ENCODE measurements at regions not wholly inside any gene's neighbourhood (a gene's known extent, or its start where the extent isn't known, plus 50 kb on each side); places are given as distances from the start of the nearest gene placed in this dataset.

DNA sequence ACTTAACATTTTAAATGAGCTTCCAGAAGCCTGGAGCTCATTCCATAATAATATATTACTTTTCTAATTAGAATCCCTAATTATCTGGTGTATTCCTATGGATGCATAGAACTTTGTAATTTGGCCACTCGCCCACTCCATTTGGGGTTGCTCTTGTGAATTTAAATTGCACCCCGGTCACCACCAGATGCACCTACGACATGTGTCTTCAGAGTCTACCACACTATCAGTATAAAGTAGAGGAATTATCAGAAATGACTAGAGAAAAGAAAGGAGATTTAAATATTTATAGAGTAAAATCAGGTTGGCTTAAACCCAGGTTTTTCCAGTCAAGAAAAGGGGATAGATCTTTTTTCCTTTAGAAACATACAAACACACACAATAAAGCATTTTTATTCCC, 145.8 kb upstream of the DCN start:
- Histone ChIP-seq H3K4me3 (ENCODE audit: low read length) (no peak overlapping the region), H2AFZ (ENCODE audit: low read depth, low read length) (no peak overlapping the region), H3K4me1 (ENCODE audit: low read length) (peaks cover 19% of the 10 kb centered on the region), H4K20me1 (ENCODE audit: insufficient read depth, low read length) (no peaks in the 10 kb centered on the region), H3K27ac (ENCODE audit: low read length) (no peak overlapping the region), H3K4me2 (ENCODE audit: low read length) (no peak overlapping the region), H3K36me3 (replicated peaks; ENCODE audit: low read depth, low read length) (no peaks in the 10 kb centered on the region), H3K9me3 (ENCODE audit: insufficient read depth, low read length) (no peaks in the 10 kb centered on the region), H3K27me3 (ENCODE audit: low read depth, low read length) (no peaks in the 10 kb centered on the region), H3K79me2 (ENCODE audit: low read length) (no peaks in the 10 kb centered on the region), H3K9ac (ENCODE audit: low read length) (no peak overlapping the region)
- no peak for TF ChIP-seq CTCF (IDR thresholded peaks at IDR 0.05; ENCODE audit: low read depth, low read length)
- TF ChIP-seq EZH2phosphoT487 (IDR thresholded peaks at IDR 0.05; ENCODE audit: low read depth): no peak

DNA sequence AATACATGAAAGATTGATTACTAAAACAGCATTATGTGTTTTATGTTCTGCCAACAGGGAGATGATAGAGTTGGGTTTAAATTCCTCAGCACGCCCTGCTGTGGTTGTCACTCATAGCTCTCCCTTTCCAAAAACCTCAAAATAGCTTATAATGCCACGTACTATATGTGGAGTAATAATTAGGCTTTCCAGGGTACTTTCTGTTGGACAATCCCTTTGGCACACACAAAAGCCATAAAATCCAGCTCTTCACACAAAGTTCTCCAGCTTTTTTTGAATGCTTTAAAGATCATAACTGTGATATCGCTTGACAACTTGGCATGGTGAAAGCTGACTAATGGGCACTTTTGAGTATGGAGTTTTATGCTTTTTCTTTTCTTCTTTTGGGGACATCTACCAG, 145.3 kb upstream of the DCN start:
- no peak overlapping the region for H3K9ac ChIP-seq (ENCODE audit: low read length)
- H3K4me2 ChIP-seq (ENCODE audit: low read length): no peak overlapping the region
- no peak overlapping the region for H2AFZ ChIP-seq (ENCODE audit: low read depth, low read length)
- H3K79me2 ChIP-seq (ENCODE audit: low read length): no peaks in the 10 kb centered on the region
- H3K27ac ChIP-seq (ENCODE audit: low read length): no peak overlapping the region
- H3K4me3 ChIP-seq (ENCODE audit: low read length): no peak overlapping the region
- TF ChIP-seq CTCF (IDR thresholded peaks at IDR 0.05; ENCODE audit: low read depth, low read length): no peak
- TF ChIP-seq EZH2phosphoT487 (IDR thresholded peaks at IDR 0.05; ENCODE audit: low read depth): no peak
- no peaks in the 10 kb centered on the region for H3K9me3 ChIP-seq (ENCODE audit: insufficient read depth, low read length)
- no peaks in the 10 kb centered on the region for H3K36me3 ChIP-seq (replicated peaks; ENCODE audit: low read depth, low read length)
- peaks cover 19% of the 10 kb centered on the region for H3K4me1 ChIP-seq (ENCODE audit: low read length)
- no peaks in the 10 kb centered on the region for H3K27me3 ChIP-seq (ENCODE audit: low read depth, low read length)
- no peaks in the 10 kb centered on the region for H4K20me1 ChIP-seq (ENCODE audit: insufficient read depth, low read length)

GRCh38 chr12:91327131-91327530, 144.5 kb upstream of the DCN start:
- Histone ChIP-seq H3K9me3 (ENCODE audit: insufficient read depth, low read length) (no peaks in the 10 kb centered on the region), H3K4me2 (ENCODE audit: low read length) (no peak overlapping the region), H3K4me3 (ENCODE audit: low read length) (no peak overlapping the region), H3K9ac (ENCODE audit: low read length) (no peak overlapping the region), H2AFZ (ENCODE audit: low read depth, low read length) (no peak overlapping the region), H3K36me3 (replicated peaks; ENCODE audit: low read depth, low read length) (no peaks in the 10 kb centered on the region), H3K27me3 (ENCODE audit: low read depth, low read length) (no peaks in the 10 kb centered on the region), H3K79me2 (ENCODE audit: low read length) (no peaks in the 10 kb centered on the region), H4K20me1 (ENCODE audit: insufficient read depth, low read length) (no peaks in the 10 kb centered on the region), H3K4me1 (ENCODE audit: low read length) (peaks cover 19% of the 10 kb centered on the region), H3K27ac (ENCODE audit: low read length) (no peak overlapping the region)
- no peak for TF ChIP-seq CTCF (IDR thresholded peaks at IDR 0.05; ENCODE audit: low read depth, low read length)
- no peak for TF ChIP-seq EZH2phosphoT487 (IDR thresholded peaks at IDR 0.05; ENCODE audit: low read depth)

GRCh38 chr12:91326058-91327027, 143.7 kb upstream of the DCN start:
- Histone ChIP-seq H3K4me3 (ENCODE audit: low read length) (no peak overlapping the region), H3K27ac (ENCODE audit: low read length) (no peak overlapping the region), H2AFZ (ENCODE audit: low read depth, low read length) (peak overlapping the region; percentile 77), H3K9me3 (ENCODE audit: insufficient read depth, low read length) (no peaks in the 10 kb centered on the region), H3K27me3 (ENCODE audit: low read depth, low read length) (no peaks in the 10 kb centered on the region), H3K36me3 (replicated peaks; ENCODE audit: low read depth, low read length) (no peaks in the 10 kb centered on the region), H3K4me2 (ENCODE audit: low read length) (no peak overlapping the region), H4K20me1 (ENCODE audit: insufficient read depth, low read length) (no peaks in the 10 kb centered on the region), H3K79me2 (ENCODE audit: low read length) (no peaks in the 10 kb centered on the region), H3K4me1 (ENCODE audit: low read length) (peaks cover 19% of the 10 kb centered on the region), H3K9ac (ENCODE audit: low read length) (no peak overlapping the region)
- TF ChIP-seq CTCF (IDR thresholded peaks at IDR 0.05; ENCODE audit: low read depth, low read length) (peak; percentile 83), EZH2phosphoT487 (IDR thresholded peaks at IDR 0.05; ENCODE audit: low read depth) (no peak)

All from OCI-LY3 (cell line).